ENCODE measurements at regions not wholly inside any gene's neighbourhood (a gene's known extent, or its start where the extent isn't known, plus 50 kb on each side); places are given as distances from the start of the nearest gene placed in this dataset.

DNA sequence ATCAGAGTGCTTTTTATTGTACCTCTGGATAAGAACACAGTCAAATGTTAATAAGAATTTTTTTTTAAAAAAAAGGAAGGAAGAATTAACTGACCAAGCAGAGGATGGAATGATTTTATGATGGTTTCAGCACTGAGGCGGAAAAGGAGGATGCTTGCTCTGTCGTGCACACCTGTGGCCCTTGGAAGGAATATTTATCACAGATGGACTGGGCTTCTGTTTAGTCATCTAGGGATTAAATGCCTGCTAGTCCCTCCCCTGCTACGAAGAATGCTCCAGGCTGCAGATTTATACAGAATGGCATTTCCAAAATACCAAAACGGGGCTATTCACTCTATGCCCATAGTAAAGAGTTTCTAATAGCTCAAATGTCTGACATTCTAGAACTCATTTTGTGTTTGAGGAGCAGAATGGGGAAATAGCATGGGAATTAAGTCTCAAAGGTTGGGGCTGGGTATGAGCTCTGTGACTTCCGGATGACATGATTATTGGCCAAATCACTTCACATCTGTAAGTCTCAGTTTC lies 92.8 kb upstream of the BCL6 start:
- Histone ChIP-seq H3K27ac (ENCODE audit: low read depth, low read length) (no peak overlapping the region), H3K4me1 (ENCODE audit: control insufficient read depth, insufficient read depth, low read length, unreplicated experiment) (peaks cover 7% of the 10 kb centered on the region), H2AFZ (ENCODE audit: low read length, unreplicated experiment) (no peak overlapping the region), H3K79me2 (ENCODE audit: control insufficient read depth, insufficient read depth, low read length, unreplicated experiment) (no peaks in the 10 kb centered on the region), H3K4me3 (ENCODE audit: low read depth, low read length) (no peak overlapping the region), H3K27me3 (ENCODE audit: insufficient read depth, low read length) (peaks cover 21% of the 10 kb centered on the region; the same call in 1 of the 2 replicates), H3K36me3 (ENCODE audit: insufficient read depth, low read length) (no peaks in the 10 kb centered on the region)

DNA sequence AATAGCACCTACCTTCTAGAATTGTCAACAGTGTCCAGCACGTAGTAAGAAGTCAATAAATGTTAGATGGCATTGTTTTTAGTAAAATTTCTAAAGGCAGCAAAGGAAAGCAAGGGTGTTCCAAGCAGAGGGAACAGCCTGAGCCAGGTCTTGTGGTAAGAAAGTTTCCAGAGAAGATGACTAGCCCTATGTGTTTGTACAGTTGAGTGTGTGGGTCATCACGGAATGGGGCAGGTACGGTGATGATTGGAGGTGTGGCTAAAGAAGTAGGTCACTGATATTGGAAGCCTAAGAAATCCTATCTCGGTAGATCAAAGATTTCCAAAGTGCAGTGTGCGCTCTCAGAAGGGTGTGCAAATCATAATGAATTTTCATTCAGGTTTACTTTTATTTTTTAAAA lies 94.2 kb upstream of the BCL6 start:
- Histone ChIP-seq H3K36me3 (ENCODE audit: insufficient read depth, low read length) (no peaks in the 10 kb centered on the region), H3K27me3 (ENCODE audit: insufficient read depth, low read length) (peaks cover 21% of the 10 kb centered on the region; the same call in 1 of the 2 replicates), H2AFZ (ENCODE audit: low read length, unreplicated experiment) (no peak overlapping the region), H3K4me1 (ENCODE audit: control insufficient read depth, insufficient read depth, low read length, unreplicated experiment) (peaks cover 7% of the 10 kb centered on the region), H3K27ac (ENCODE audit: low read depth, low read length) (no peak overlapping the region), H3K79me2 (ENCODE audit: control insufficient read depth, insufficient read depth, low read length, unreplicated experiment) (no peaks in the 10 kb centered on the region), H3K4me3 (ENCODE audit: low read depth, low read length) (no peak overlapping the region)

DNA sequence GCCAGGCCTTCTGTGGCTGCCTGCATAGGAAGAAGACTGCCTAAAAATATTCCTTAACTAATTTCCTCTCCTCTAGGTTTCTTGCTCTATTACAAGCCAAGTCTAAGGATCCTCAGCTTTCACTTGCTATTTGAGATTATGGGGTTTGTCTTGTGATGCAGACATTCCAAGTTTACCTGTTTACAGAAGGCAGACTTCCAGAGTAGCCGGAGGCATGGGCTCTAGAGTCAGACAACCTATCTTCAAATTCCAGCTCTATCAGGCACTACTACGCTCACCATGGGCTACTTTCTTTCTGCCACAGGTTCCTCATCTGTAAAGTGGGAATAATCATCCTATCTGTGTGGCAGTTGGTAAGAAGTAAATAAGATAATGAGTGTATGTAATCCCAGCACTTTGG lies 95.6 kb upstream of the BCL6 start:
- no peaks in the 10 kb centered on the region for H3K79me2 ChIP-seq (ENCODE audit: control insufficient read depth, insufficient read depth, low read length, unreplicated experiment)
- H3K36me3 ChIP-seq (ENCODE audit: insufficient read depth, low read length), result no peaks in the 10 kb centered on the region
- H2AFZ ChIP-seq (ENCODE audit: low read length, unreplicated experiment), result no peak overlapping the region
- peaks cover 17% of the 10 kb centered on the region; the same call in 1 of the 2 replicates for H3K27me3 ChIP-seq (ENCODE audit: insufficient read depth, low read length)
- H3K27ac ChIP-seq (ENCODE audit: low read depth, low read length), result no peak overlapping the region
- H3K4me1 ChIP-seq (ENCODE audit: control insufficient read depth, insufficient read depth, low read length, unreplicated experiment), result peaks cover 7% of the 10 kb centered on the region
- H3K4me3 ChIP-seq (ENCODE audit: low read depth, low read length), result no peak overlapping the region

DNA sequence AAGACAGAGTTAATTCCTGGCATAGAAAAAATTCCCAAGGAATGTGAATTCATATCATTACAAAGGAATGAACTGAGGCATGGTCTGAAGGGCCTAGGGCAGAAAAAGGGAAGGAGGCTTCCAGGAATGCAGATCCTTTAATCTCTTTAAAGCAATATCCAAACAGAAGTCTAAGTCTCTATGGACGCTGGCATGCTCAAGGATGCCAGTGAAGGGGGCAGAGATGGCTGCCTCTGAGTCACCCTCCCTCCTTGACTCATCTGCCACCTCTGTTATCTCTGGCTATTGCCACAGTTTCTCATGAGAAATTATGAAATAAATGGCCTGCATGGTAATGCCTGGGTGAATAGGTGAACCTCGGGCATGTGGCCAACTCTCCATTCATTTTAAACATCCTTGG lies 96.3 kb upstream of the BCL6 start:
- no peak overlapping the region for H2AFZ ChIP-seq (ENCODE audit: low read length, unreplicated experiment)
- H3K4me3 ChIP-seq (ENCODE audit: low read depth, low read length), result no peak overlapping the region
- no peaks in the 10 kb centered on the region for H3K79me2 ChIP-seq (ENCODE audit: control insufficient read depth, insufficient read depth, low read length, unreplicated experiment)
- 0 out of 2 replicates have a peak, but pooled peaks cover 15% of the 10 kb centered on the region for H3K27me3 ChIP-seq (ENCODE audit: insufficient read depth, low read length)
- H3K36me3 ChIP-seq (ENCODE audit: insufficient read depth, low read length), result no peaks in the 10 kb centered on the region
- H3K4me1 ChIP-seq (ENCODE audit: control insufficient read depth, insufficient read depth, low read length, unreplicated experiment), result peaks cover 7% of the 10 kb centered on the region
- no peak overlapping the region for H3K27ac ChIP-seq (ENCODE audit: low read depth, low read length)

DNA sequence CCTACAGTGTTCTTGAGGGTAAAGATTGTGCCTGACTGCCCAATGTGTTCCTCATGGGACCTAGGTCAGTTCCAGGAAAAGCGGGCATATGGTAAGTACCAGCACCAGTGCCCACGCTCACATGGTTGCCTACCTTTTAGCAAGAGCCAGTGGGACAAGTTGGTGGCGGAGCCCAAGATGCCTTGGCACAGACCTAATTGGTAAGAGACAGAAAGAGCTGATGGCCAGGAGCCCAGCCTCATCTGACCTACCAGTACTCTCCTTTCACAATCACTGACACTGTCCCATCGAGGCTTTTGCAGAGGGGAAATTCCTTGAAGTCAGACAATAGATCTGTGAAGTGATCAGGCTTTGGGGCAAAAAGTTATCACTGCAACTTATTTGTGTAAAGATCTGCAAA lies 98.4 kb upstream of the BCL6 start:
- Histone ChIP-seq H3K27me3 (ENCODE audit: insufficient read depth, low read length) (0 out of 2 replicates have a peak, but pooled peaks cover under 1% of the 10 kb centered on the region), H2AFZ (ENCODE audit: low read length, unreplicated experiment) (no peak overlapping the region), H3K79me2 (ENCODE audit: control insufficient read depth, insufficient read depth, low read length, unreplicated experiment) (no peaks in the 10 kb centered on the region), H3K36me3 (ENCODE audit: insufficient read depth, low read length) (no peaks in the 10 kb centered on the region), H3K27ac (ENCODE audit: low read depth, low read length) (no peak overlapping the region), H3K4me3 (ENCODE audit: low read depth, low read length) (no peak overlapping the region), H3K4me1 (ENCODE audit: control insufficient read depth, insufficient read depth, low read length, unreplicated experiment) (peaks cover 7% of the 10 kb centered on the region)

DNA sequence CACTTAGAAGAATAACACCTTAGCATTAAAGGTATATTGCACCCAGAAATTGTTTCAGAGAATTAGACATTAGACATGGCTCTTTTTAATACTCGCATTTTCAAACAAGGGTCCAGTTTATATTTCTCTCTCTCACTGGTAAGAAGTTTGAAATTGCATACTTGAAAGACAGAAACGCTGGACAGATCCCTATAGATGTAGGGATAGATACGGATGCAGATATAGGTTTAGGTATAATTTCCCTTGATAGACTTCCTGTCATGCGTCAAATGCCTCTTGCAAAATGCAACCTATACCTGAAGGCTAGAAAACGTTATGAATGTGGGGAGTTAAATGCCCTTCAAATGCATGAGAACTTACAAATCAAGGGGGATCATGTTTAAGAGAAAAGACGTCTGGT lies 99.4 kb upstream of the BCL6 start:
- H3K79me2 ChIP-seq (ENCODE audit: control insufficient read depth, insufficient read depth, low read length, unreplicated experiment), result no peaks in the 10 kb centered on the region
- no peaks in the 10 kb centered on the region for H3K36me3 ChIP-seq (ENCODE audit: insufficient read depth, low read length)
- peaks cover 7% of the 10 kb centered on the region for H3K4me1 ChIP-seq (ENCODE audit: control insufficient read depth, insufficient read depth, low read length, unreplicated experiment)
- H3K27me3 ChIP-seq (ENCODE audit: insufficient read depth, low read length), result 0 out of 2 replicates have a peak, but pooled peaks cover under 1% of the 10 kb centered on the region
- no peak overlapping the region for H3K4me3 ChIP-seq (ENCODE audit: low read depth, low read length)
- H3K27ac ChIP-seq (ENCODE audit: low read depth, low read length), result no peak overlapping the region
- H2AFZ ChIP-seq (ENCODE audit: low read length, unreplicated experiment), result no peak overlapping the region

DNA sequence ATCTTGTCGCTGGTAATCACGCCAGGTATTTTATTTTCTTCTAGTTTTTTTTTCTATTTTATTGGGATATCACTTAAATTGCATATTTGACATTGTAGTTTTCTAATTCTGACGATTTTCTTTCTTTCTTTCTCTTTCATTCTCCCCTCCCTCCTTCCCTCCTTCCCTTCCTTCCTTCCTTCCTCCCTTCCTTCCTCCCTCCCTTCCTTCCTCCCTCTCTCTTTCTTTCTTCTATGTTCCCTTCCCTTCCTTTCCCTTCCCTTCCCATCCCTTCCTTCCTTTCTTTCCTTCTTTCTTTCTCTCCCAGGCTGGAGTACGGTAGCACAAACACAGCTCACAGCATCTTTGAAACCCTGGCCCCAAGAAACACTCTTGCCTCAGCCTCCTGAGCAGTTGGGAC lies 100.6 kb upstream of the BCL6 start:
- peaks cover 7% of the 10 kb centered on the region for H3K4me1 ChIP-seq (ENCODE audit: control insufficient read depth, insufficient read depth, low read length, unreplicated experiment)

DNA sequence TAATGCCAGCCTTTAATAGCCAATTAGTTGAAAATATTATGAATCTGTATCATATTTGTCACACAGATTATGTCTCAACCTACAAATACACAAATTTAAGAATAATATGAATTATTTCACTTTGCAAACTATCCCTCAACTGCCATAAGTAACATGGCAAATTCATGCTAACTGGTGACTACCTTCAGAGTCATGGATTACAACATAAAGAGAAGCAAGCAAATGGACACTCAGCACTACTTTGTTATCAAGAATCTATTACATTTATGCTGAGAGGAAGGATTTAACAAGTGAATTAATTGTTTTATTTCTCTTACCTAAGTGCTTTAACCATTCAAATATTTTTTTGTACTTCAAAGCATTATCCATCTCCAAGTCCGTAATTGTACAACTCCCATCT lies 103.1 kb upstream of the BCL6 start:
- no peak overlapping the region for H3K27ac ChIP-seq (ENCODE audit: low read depth, low read length)
- no peaks in the 10 kb centered on the region for H3K79me2 ChIP-seq (ENCODE audit: control insufficient read depth, insufficient read depth, low read length, unreplicated experiment)
- no peak overlapping the region for H3K4me3 ChIP-seq (ENCODE audit: low read depth, low read length)
- H2AFZ ChIP-seq (ENCODE audit: low read length, unreplicated experiment), result no peak overlapping the region
- H3K36me3 ChIP-seq (ENCODE audit: insufficient read depth, low read length), result no peaks in the 10 kb centered on the region
- no peaks in the 10 kb centered on the region for H3K4me1 ChIP-seq (ENCODE audit: control insufficient read depth, insufficient read depth, low read length, unreplicated experiment)
- 0 out of 2 replicates have a peak, but pooled peaks cover 3% of the 10 kb centered on the region for H3K27me3 ChIP-seq (ENCODE audit: insufficient read depth, low read length)

More for the DNA sequence above, 100.6 kb upstream of the BCL6 start:
- Histone ChIP-seq H3K79me2 (ENCODE audit: control insufficient read depth, insufficient read depth, low read length, unreplicated experiment) (no peaks in the 10 kb centered on the region), H3K36me3 (ENCODE audit: insufficient read depth, low read length) (no peaks in the 10 kb centered on the region), H2AFZ (ENCODE audit: low read length, unreplicated experiment) (no peak overlapping the region), H3K27me3 (ENCODE audit: insufficient read depth, low read length) (0 out of 2 replicates have a peak, but pooled peaks cover 3% of the 10 kb centered on the region), H3K4me3 (ENCODE audit: low read depth, low read length) (no peak overlapping the region), H3K27ac (ENCODE audit: low read depth, low read length) (no peak overlapping the region)

DNA sequence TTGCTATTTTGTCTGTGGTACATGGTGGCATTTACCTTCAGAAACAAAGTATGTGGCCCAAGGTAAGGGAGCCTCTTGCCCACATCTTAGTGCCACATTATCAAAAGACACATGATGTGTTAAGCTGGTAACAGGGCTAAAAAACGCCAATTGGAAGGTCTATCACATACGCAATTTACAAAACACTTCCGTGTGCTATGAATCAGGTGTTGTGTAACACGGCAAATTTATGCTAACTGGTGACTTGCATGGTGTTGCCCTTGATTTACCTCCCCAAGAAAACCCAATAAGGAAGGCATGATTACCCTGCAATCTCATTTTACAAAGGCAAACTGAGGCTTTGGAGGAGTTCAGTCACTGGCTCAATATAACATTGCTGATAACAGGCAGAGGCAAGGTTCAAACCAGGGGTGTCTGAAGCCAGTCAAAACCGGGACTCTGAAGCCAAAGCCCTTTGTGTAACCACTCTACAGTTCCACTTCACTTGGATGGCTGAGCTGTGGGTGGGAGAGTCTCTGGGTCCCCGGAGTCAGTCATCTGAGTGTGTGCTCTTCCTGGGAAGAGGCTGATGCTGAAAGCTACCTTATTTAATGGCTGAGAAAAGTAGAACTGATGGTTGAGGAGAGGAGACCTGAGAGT lies 103.9 kb upstream of the BCL6 start:
- no peaks in the 10 kb centered on the region for H3K79me2 ChIP-seq (ENCODE audit: control insufficient read depth, insufficient read depth, low read length, unreplicated experiment)

DNA sequence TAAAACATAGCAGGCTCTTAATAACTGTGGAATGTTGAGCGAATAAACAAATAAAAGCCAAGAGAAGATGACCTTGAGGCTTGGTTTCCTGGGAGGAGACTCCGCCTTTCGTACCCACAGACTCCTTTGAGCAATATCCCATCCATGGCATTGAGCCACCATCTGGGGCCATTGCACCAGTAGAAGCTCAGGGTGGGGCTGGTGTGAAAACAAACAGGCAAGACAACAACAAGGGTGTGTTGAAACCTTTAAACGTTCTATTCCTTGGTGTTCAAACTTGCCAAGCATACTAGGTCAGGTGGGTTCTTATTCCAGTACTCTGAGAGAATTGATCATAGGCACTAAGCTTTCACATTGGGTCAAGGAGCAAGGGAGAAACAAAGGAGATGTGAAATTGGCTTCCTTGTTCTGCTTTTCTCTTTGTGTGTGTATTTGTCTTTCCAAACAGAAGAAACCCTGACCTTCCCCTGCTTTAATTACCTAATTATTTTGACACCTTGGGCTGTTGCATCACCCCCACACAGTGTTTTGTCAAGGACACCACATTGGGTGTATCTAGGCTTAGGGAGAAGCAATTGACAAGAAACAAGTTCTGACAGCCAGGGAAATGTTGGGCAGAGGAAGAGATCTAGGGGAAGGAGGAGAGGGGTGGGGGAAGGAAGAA lies 105.1 kb upstream of the BCL6 start:
- Histone ChIP-seq H3K4me3 (ENCODE audit: low read depth, low read length) (no peak overlapping the region), H2AFZ (ENCODE audit: low read length, unreplicated experiment) (no peak overlapping the region), H3K79me2 (ENCODE audit: control insufficient read depth, insufficient read depth, low read length, unreplicated experiment) (no peaks in the 10 kb centered on the region), H3K27ac (ENCODE audit: low read depth, low read length) (no peak overlapping the region), H3K4me1 (ENCODE audit: control insufficient read depth, insufficient read depth, low read length, unreplicated experiment) (no peaks in the 10 kb centered on the region), H3K27me3 (ENCODE audit: insufficient read depth, low read length) (0 out of 2 replicates have a peak, but pooled peaks cover 3% of the 10 kb centered on the region), H3K36me3 (ENCODE audit: insufficient read depth, low read length) (no peaks in the 10 kb centered on the region)

More for the DNA sequence above, 103.9 kb upstream of the BCL6 start:
- Histone ChIP-seq H3K36me3 (ENCODE audit: insufficient read depth, low read length) (no peaks in the 10 kb centered on the region), H2AFZ (ENCODE audit: low read length, unreplicated experiment) (no peak overlapping the region), H3K27ac (ENCODE audit: low read depth, low read length) (no peak overlapping the region), H3K4me3 (ENCODE audit: low read depth, low read length) (no peak overlapping the region), H3K4me1 (ENCODE audit: control insufficient read depth, insufficient read depth, low read length, unreplicated experiment) (no peaks in the 10 kb centered on the region), H3K27me3 (ENCODE audit: insufficient read depth, low read length) (0 out of 2 replicates have a peak, but pooled peaks cover 3% of the 10 kb centered on the region)
